Activated T-cell treated with anti-CD3 and anti-CD28 coated beads for 48 hours (primary cell): ENCODE measurements at regions not wholly inside any gene's neighbourhood (a gene's known extent, or its start where the extent isn't known, plus 50 kb on each side); places are given as distances from the start of the nearest gene placed in this dataset.
"Not testable (repeated sequence)": the region's sequence is repeated elsewhere in the genome, so short reads cannot be mapped to it uniquely, and the experiment has no call there.

ENCODE experiments used
- DNase-seq: peaks from one replicate; pipeline ENCODE4 v3.0.0-alpha.2; 2020; ENCODE audit warnings: low read depth

GRCh38 chr3:816605-817004 is 276.2 kb upstream of the CNTN6 start:
- no peak for DNase-seq

DNA sequence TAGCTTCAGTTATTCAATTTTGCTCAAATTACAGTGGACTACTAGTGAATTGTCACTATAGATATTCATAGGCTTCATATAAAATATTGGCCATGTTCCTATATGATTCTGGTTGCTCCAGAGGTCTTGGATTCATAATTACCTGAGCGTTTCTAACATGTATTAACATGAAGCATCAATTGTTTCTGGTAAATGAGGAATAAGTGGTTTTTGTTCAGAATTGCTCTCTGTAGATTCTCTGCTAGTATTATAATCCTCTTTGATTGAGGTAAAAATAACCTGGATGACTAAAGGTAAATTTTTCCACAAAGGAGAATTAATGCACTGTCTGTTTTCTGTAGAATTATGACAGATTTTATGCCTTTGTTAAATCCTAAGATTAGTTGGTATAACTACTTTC is 258.1 kb upstream of the CNTN6 start:
- DNase-seq: no peak

GRCh38 chr3:835096-835495 is 257.7 kb upstream of the CNTN6 start:
- no peak for DNase-seq

DNA sequence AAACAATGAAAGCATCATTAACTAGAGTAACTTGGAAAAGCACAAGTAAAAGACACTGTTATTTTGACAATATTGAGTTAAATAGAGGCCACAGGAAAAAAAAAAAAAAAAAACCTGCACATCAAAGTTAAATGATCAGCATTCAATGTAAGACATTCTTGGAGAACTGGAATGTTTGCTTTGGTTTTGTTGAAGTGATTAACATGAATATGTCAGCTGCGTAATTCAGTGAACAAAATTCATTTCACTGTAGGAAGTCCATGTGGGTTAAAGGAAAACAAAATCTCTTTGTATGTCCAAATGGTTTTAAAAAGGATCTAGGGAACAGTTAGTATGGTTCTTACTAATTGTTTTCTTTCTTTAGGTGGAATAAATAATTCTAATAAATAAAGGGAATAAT is 252.8 kb upstream of the CNTN6 start:
- DNase-seq: no peak

DNA sequence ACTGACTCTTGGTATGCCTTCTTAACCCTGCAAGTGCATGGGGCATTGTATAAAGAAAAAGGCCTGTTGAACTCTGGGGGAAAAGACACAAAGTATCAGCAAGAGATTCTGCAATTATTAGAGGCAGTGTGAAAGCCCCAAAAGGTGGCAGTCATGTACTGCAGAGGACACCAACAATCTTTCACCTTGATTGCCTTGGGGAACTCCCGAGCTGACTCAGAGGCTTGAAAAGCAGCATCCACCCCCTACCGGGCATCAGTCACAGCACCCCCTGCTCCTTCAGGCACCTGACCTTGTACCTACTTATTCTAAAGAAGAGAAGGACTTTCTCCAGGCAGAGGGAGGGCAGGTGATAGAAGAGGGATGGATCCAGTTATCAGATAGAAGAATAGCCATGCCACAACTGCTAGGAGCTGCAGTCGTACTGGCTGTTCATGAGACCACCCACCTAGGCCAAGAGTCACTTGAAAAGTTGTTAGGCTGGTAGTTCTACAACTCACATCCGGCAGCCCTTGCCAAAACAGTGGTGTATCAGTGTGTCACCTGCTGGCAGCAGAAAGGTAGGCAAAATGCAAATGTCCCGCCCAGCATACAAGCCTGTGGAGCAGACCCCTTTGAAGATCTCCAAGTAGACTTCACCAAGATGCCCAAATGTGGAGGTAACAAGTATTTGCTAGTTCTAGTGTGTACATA is 241.6 kb upstream of the CNTN6 start:
- DNase-seq: no peak

DNA sequence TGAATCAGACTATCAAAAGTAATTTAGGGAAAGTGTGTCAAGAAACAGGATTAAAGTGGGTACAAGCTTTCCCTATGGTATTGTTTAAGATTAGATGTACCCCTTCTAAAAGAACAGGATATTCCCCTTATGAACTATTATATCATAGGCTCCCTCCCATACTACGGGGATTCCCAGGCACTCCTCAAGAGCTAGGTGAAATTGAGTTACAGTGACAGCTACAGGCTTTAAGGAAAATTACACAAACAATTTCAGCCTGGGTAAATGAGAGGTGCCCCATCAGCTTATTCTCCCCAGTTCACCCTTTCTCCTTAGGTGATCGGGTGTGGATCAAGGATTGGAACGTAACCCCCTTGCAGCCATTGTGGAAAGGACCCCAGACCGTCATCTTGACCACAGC is 240.8 kb upstream of the CNTN6 start:
- no peak for DNase-seq

DNA sequence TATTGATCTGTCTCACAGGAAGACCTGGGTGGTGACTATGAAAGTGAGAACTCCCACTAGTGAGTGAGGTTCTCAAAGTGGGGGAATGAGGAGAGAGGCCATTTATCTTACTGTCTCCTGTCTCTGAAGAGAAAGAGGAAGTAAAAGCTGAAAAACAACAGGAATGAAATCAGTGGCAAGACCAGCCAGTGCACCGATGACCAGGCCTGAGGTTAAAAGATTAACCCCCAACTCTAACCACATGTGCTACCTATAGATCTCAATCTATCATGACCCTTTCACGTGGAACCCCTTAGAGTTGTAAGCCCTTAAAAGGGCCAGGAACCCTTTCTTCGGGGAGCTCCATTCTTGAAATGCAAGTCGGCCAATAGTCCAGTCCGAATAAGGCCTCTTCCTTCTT is 239.3 kb upstream of the CNTN6 start:
- no peak for DNase-seq

- no peak for DNase-seq
Measured at GRCh38 chr3:859135-859534, 233.7 kb upstream of the CNTN6 start.

DNA sequence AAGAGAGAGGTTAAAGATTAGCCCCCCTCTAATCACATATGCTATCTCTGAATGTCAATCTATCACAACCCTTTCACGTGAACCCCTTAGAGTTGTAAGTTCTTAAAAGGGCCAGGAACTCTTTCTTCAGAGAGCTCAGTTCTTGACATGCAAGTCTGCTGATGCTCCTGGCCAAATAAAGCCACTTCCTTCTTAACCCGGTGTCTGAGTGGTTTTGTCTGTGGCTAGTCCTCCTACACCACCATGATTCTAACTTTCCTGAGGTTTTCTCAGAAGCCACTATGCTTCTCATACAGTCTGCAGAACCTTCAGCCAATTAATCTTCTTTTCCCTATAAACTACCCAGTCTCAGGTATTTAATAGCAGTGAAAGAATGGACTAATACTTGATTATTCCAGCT is 231.1 kb upstream of the CNTN6 start:
- DNase-seq: no peak

DNA sequence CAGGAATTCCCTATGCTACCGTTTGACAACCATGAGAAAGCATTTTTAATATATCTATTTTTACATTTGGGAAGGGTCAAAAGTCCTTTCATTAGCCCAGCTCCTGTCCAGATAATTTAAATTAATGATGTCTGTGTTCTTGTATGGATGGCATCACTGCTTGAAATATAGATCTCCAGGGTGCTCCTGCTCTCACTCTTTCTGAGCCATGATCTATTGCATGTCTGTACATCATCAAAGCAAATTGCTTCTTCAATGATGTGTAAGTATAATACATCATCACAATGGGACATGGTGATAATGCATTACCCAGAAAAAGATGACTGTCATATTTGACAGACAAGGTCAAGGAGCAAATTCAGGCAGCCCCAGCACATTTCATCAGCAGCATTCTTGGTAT is 223.6 kb upstream of the CNTN6 start:
- DNase-seq: no peak

DNA sequence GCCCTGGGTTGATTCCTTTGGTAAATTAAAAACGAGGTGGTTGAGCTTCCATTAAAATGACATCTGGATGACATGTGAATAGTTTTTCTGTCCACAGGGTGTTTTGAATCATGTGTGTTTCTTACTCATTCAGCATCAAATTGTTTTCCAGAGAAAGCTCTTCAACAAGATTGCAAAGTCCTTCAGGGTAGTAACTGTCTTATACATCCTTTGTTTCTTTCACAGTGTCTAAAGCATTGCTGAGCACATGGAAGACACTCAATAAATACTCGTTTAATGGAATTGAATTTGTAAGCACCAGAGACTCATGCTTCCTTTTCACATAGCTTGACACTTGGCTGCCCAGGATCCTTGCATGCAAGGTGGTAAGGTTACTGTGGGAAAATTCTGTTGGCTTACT is 223.1 kb upstream of the CNTN6 start:
- DNase-seq: no peak

DNA sequence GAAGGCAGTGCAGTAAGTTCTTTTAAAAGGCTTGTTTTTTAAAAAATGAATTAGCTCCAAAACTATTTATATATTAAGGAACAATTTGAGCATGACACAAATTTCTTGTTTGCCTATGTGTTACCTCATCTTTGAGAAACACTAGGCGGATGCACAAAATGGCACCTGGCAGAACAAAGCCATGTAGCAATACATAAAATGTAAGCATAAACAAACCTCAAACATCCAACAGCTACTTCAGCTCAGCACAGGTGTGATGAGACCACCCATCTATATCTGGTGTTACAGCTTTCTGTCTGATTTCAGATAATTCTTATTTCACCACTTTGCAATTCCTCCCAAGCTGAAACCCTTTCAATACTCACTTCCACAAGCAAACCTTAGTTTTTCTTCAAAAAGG is 221.2 kb upstream of the CNTN6 start:
- no peak for DNase-seq

DNA sequence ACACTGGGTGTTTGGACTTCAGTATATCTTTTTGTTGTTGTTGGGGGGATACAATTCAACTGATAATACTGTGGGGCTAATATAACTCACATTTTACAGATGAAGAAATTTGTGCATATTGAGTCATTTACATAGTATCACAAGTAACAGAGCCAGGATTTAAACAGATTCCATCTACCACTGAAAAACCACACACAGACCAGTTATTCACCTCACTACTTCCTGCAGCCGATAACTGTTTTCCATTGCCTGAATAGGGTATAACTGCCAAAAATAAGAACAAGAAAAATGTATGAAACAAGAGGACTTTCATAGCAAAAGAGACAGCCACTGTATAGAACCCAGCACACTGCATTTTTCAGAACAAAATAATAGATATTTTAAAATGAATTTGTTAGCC is 215.8 kb upstream of the CNTN6 start:
- no peak for DNase-seq

DNA sequence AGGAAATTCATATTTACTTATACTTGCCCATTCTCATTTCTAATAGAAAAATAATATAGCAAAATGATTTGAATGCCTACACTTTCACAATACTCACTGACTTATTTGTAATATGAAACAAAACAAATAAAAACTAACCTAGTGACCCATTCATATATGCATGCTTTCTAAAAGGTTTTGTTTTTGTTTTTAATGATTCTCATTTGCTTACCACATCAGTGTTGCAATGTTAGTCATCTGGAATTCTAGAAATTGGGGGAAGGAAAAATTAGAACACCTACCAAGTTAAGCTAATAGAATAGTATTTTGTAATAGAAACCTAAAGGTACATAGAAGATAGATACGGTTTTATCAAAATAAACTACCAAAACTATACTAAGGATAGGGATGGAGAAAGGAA is 214.1 kb upstream of the CNTN6 start:
- DNase-seq: no peak

DNA sequence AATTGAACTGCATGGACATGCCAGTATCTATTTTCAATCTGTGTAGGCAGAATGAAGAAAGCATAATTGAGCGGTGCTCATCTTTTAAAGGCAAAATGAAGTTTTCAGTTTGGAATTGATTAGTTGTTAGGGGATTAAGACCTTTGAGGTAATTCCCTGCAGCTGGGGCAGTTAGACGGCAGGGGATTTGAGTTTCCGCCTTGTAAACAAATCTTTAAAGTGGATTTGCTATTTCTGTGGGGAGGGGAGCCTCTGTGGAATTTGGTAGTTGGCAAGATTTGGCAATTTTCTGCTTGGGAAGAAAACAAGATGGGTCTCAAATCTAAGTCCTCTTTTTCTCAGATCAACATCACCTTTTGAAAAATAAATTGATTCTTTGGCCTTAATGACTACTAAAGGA is 212.5 kb upstream of the CNTN6 start:
- DNase-seq: no peak

DNA sequence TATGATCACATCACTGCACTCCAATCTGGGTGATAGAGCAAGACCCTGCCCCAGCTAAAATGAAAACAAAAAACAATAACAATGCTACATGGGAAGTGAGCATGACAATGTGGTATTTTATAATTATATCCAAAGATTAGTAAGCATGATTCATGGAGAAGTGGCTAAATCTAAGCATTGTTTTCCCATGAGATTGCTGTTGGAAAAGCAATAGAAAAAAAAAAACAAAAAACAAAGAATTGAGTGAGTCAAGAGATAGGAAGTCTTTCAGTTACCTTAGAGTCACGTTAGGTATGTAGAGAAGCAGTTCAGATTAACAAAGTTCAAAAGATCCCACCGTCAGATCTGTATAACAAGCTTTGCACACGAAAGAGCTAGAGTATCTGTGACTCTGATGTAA is 210.3 kb upstream of the CNTN6 start:
- DNase-seq: no peak

- no peak for DNase-seq
Measured at GRCh38 chr3:901953-902778, 190.7 kb upstream of the CNTN6 start.

DNA sequence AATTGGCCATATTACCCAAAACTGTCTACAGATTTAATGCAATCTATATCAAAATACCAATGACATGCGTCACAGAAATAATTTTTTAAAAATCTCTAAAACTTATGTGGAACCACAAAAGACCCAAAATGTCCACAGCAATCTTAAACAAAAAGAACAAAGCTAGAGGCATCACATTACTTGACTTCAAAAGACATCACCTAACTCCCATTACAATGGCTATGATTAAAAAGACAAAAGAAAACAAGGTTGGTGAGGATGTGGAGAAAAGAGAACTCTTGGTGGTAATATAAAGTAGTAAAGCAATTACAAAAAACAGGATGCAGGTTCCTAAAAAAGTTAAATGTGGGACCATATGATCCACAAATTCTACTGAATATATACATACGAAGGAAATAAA is 187.6 kb upstream of the CNTN6 start:
- DNase-seq: no peak

GRCh38 chr3:906739-907138 is 186.1 kb upstream of the CNTN6 start:
- DNase-seq: no peak

- no peak for DNase-seq
Measured at GRCh38 chr3:908839-909238, 184.0 kb upstream of the CNTN6 start.

DNA sequence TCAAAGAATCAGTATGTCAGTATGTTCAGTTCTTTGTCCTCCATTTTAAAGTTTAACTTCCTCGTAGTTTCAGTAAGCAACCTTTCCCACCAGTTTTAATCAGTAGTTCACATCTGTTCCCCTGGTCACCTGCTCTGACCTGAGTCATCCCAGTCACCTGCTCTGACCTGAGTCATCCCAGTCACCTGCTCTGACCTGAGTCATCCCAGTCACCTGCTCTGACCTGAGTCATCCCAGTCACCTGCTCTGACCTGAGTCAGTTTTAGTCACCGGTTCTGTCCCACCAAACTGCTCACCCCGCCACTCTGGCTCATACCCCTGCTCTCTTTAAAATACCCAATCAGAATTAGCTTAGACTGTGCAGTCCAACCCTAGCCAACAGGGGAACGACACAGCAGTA is 180.1 kb upstream of the CNTN6 start:
- DNase-seq: not testable (repeated sequence)

DNA sequence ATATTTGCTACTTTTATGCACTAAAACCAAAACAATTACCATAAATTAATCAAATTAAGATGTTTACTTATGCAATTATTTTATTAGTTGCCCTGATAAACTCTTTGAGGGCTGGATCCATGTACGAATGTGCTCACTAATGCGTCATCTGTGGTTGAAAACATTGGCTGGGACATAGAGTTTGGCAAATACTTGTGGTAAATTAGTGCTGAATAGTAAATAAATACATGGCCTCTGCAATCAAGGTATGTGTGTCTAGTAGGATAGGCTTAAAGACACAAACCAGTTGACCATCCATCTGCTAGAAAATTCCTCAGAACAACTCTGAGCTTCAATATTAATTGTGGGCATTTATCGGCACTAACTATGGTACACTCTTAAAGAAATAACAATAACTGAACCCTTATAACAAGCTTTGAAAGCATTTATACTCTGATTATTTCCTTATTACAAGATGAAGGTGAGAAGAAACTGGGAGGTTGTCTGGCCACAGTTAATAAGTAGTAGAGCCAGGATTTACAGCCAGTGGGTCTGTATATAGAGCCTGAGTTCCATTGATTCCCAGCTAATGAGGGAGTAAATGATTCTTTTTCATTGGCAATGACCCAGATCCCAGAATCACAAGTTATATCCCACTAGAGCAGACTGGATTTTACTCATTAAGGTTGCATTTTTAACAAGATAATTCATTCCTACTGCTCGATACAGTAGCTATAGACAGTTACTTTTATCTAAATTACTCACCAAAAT is 169.5 kb upstream of the CNTN6 start:
- no peak for DNase-seq

- DNase-seq: no peak
Measured at GRCh38 chr3:930866-931265, 162.0 kb upstream of the CNTN6 start.
